T-helper 9 cell (primary cell): ENCODE measurements at regions not wholly inside any gene's neighbourhood (a gene's known extent, or its start where the extent isn't known, plus 50 kb on each side); places are given as distances from the start of the nearest gene placed in this dataset.

Source experiments
- DNase-seq: peaks from one replicate; pipeline ENCODE4 v3.0.0-alpha.2; 2020

- no peak for DNase-seq
Measured at GRCh38 chr1:172959571-172959970, 91.2 kb downstream of the TNFSF18 start.

- no peak for DNase-seq
Measured at GRCh38 chr1:172960019-172960418, 90.7 kb downstream of the TNFSF18 start.

DNA sequence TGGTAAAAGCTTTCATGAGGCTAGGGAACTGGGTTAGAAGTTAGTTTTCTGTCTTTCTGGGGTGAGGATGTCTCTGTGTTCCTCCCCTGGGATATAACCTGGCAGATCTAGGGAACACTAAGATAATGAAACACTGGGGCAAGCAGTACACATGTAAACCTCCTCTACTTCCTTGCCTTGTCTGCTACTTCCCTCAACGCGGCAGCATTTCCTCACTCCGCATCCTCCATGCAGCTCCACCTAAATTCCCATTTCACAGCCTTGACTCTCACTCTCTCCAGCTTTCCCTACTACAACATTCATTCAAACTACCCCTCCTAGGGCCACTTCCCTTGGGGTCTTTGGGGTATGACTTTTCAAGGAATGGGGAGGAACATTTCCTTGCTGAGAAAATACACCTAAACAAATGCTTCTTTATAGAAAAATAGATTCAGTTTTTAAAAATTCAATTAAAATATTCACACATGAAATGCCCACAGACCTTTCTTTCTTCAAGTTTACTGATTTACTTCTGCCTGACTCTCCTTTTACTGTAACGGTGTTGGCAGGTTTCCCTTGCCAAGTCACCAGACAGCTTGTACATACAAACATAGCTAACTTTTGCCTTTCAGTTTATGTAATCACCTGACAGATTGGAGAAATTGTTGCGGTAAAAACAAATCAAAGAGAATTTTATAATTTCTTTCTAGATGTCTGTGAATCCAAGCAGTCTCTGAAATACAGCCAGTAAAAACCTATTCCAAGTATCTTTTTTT, 90.1 kb downstream of the TNFSF18 start:
- no peak for DNase-seq

- DNase-seq, result no peak
Measured at GRCh38 chr1:172964864-172965263, 85.9 kb downstream of the TNFSF18 start.

GRCh38 chr1:172966844-172967540, 83.7 kb downstream of the TNFSF18 start:
- DNase-seq, result no peak

DNA sequence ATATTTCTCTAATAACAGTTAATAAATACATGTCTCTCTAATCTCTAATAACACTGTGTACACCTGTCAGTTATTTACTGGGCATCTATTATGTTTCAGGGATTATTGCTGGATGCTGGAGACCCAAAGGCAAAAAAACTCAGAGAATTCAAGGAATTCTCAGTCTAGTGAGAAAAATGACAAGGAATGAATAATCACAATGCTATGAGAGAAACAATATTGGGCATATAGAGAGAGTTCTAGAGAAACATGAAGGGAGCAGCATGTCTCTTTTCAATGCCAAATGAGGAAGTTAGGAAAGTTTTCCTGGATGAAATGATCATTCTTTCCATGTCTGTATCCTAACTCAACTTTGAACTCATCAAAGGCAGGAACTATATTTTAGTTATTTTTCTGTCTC, 82.8 kb downstream of the TNFSF18 start:
- no peak for DNase-seq

GRCh38 chr1:172969611-172970010, 81.1 kb downstream of the TNFSF18 start:
- no peak for DNase-seq

GRCh38 chr1:172970186-172970585, 80.6 kb downstream of the TNFSF18 start:
- no peak for DNase-seq

DNA sequence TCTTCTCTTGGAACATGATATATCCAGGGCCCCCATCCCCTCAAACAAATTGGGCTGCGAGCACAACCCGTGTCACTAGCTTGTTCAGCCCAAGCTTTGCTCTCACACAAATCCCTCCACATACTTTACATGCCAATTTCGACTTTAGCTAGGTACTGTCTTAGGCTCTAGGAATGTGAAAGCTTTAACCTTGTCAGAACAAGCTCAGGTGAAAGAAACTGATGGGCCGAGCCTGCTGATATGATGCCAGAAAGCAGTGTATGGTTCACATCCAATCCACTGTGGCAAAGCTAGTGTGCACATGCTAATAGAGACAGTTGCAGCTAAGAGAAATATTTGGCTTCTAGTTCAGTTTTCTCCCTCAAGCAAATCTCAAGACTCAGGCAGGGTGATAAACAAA, 79.5 kb downstream of the TNFSF18 start:
- no peak for DNase-seq

- no peak for DNase-seq
Measured at GRCh38 chr1:172972258-172972657, 78.5 kb downstream of the TNFSF18 start.

DNA sequence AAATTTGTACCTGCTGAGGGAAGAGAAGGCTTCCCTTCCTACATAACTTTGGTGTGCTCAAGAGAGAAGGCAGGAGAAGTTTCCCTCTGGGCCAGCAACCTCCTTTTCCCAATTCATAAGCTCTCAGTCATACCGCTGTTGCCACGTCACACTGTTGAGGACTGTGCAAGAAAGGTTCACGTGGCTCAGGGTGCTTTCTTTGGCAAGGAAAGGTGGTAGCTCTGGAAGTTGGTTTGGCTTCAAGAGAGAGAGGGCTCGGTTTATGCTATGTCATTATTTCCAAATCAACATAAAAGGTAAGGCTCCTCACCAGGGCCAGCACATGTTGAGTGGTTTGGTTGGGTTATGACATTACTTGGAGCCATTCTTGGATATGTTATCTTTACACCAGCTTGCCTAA, 77.3 kb downstream of the TNFSF18 start:
- DNase-seq, result no peak

- DNase-seq, result no peak
Measured at GRCh38 chr1:172976222-172977041, 74.3 kb downstream of the TNFSF18 start.

DNA sequence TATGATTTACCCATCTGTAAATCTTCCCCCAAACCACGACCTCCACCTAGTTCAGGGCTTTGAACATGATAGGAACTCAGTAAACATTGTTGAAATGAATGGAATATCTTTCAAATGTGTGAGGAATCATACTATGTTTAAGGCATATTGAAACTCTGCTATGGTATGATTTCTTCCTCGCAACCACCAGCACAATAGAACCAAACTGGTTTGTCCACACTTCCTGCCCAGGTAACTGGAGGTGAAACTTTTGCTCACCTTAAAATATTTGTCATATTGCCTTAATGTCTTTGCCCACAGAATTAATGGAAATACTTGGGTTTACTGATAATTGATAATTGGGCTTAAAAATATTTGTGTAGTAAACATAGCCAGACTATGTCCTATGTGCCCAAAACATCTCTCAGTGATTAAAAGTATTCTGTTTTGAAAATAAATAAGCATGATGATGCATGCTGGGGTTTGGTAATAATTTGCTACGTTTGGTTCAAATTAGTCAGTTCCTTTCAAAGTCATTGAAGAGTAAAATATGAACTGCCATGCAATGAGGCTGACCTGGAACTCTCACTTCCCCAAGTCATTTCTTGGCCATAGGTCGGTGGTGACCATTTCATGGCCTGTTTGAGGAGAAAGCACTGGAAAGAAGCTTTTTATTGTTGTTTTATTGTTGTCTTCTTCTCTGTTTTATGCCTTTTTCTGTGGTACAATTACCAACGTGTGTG, 73.3 kb downstream of the TNFSF18 start:
- DNase-seq, result no peak

GRCh38 chr1:172978595-172978994, 72.1 kb downstream of the TNFSF18 start:
- no peak for DNase-seq

DNA sequence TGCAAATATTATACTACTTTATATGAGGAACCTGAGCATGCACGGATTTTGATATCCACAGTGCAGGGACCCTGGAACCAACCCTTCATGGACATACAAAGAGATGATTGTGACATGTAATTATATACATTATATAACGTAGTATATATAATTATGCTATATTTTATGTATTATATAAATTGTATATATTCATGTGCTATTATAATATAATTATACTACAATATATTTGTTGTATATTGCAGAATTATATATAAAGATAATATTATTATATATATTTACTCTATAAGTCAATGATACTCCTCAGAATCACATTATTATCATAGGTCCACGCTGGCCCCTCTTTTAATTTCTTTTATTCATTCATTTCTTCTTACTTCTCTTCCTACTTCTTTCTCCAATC, 70.9 kb downstream of the TNFSF18 start:
- no peak for DNase-seq

GRCh38 chr1:172980456-172980855, 70.3 kb downstream of the TNFSF18 start:
- no peak for DNase-seq

GRCh38 chr1:172980971-172981370, 69.8 kb downstream of the TNFSF18 start:
- DNase-seq, result no peak
